ENCODE measurements at regions not wholly inside any gene's neighbourhood (a gene's known extent, or its start where the extent isn't known, plus 50 kb on each side); places are given as distances from the start of the nearest gene placed in this dataset.
"Not testable (repeated sequence)": the region's sequence is repeated elsewhere in the genome, so short reads cannot be mapped to it uniquely, and the experiment has no call there.

- DNase-seq = no peak
Measured at GRCh38 chr5:154652746-154653417, 102.3 kb upstream of the LARP1 start.

DNA sequence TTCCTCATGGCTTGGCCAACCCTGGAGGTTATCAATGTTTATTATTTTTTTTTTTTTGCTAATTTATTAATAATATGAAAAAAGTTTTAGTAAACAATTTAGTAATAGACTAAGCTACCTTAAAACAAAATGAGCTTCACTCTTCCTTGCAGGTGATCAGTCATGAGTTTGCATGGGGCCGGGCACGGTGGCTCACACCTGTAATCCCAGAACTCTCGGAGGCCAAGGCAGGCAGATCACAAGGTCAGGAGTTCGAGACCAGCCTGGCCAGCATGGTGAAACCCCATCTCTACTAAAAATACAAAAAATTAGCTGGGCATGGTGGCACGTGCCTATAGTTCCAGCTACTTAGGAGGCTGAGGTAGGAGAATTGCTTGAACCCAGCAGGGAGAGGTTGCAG is 103.4 kb upstream of the LARP1 start:
- not testable (repeated sequence) for DNase-seq

- no peak for DNase-seq
Measured at GRCh38 chr5:154648706-154649105, 106.5 kb upstream of the LARP1 start.

GRCh38 chr5:154648229-154648628 is 106.9 kb upstream of the LARP1 start:
- DNase-seq = no peak

DNA sequence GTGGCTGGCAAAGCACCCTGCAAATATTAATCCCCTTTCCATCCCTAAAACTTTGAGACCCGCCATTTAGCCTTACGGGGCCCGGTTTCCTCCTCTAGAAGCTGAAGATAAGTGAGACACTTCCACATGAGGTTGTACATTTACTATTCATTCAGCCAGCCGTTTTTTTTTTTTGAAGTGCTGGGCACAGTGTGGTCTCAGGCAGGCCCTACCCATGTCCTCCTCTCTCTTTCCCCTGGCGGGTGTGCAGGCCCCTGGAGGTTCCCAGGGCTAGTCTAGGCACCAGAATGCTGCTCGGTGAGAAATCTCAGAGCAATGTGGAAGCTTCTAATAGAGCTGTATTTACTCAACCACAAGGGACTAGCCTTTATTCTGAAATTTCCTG is 107.4 kb upstream of the LARP1 start:
- no peak for DNase-seq

DNA sequence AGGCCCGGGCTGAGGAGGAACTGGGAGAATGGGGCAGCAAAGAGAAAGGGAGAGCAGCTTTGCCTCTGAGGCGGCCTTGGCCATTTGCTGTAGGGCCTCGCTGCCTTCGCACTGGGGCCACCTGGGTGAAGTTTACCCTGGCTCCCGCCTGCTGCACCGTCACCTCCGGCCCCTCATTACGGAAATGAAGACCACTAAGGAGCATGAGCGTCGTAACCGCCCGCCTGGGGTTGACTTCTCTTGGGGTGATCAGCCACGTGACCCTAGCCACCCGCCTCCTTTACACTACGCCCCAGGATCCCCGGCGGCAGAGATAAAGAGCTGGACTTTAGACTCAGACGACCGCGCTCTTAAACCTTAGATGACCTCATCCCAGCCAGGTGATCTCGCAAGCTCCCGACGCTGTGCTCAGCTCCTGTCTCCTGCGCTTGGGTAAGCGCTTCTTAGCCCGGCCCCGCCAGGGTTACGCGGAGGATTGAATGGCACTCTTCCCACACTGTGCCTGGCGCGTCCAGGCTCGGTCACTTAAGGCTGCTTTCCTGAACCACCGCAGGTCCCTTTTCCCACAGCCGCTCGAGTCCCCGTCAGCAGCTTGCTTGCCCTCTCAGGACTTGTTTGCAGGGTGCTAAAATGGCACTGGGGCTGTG is 107.9 kb upstream of the LARP1 start:
- DNase-seq = no peak

DNA sequence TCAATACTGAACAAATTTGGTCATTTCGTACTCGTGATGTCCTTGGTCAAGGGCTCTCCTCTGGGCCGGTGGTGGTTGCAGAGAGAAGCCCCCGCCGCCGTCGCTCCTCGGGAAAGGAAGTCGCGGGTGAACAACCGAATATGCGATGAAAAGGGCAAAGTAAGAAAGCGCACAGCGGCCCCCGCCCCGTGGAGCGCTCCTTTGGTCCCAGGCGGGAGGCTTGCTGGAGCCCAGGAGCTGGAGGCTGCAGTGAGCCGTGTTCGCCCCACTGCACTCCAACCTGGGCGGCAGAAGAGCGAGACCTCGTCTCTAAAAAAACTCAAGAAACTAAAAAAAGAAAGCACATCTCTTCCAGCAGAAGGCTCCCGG is 108.4 kb upstream of the LARP1 start:
- DNase-seq = no peak

DNA sequence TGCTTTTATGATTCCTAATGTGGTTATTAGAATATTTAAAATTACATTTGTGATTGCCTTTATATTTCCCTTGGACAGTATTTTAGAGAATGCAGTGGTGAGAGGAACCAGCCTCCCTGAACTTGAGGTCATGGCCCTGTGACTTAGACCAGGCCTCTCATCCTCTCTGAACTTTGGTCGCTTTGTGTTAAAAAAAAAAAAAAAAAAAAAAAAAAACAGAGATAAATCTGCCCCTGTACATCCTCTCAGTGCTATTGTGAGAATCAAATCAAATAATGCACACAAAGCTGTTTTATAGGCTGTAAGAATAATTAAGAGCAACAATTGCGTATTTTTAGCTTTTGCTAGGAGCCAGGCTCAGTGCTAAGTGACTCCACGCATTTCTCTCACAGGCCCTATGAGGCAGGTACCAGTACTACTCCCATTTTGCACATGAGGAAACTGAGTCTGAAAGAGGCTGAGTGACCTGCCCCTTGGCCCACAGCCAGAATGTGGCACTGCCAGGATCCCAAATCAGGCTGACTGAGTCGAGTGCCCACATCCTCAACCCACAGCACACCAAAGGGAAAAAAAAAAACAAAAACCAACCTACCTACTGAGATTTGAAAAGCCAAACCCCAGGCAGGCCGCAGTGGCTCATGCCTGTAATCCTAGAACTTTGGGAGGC is 110.3 kb upstream of the LARP1 start:
- no peak for DNase-seq

DNA sequence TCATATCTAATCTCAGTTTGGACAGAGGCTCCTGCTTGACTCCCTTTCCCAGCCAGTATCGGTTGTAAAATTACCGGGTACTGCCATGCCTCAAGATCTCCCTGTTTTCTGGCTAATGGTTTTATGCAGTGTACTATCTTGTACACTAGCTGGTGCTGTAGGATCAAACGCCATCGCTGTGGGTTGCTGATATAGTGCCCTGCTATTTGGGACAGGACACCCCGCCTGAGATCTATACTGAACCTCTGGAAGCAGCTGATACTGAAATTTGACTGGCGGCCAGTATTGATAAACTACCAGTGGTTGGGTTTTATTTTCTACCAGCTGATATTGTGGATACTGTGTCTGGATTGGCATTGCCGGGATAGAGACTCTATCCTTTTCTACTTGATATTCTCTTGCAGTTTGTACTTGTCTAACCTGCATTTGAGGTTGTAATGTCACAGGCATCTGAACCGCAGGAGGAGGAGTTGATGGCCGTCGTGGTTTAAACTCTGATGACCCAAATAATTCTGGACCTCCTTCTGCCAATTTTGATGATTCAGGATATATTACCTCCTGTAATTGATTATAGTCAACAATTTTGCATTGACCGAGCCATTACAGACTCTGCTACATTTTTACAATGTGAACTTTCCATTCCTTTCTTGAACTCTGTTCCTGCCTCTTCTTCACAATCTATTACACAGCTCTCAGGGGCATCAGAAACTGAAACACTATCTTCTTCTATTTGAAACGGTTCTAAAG is 112.5 kb upstream of the LARP1 start:
- no peak for DNase-seq

GRCh38 chr5:154640213-154640831 is 114.9 kb upstream of the LARP1 start:
- not testable (repeated sequence) for DNase-seq

DNA sequence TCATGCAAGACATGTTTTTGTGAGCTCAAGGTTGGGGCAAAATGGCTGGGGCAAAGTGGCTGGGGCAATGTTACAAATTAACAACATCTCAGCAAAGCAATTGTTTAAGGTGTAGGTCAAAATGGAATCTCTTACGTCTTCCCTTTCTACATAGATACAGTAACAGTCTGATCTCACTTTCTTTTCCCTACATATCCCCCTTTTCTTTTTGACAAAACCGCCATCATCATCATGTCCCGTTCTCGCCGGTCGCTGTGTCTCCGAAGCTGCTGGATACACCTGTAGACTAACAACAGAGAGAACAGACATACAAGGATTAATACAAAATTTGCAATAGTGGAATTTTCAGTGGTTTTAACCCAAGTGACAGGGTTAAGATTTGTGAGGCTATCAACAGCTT is 118.4 kb upstream of the LARP1 start:
- not testable (repeated sequence) for DNase-seq

GRCh38 chr5:154636271-154636670 is 118.9 kb upstream of the LARP1 start:
- DNase-seq = not testable (repeated sequence)

DNA sequence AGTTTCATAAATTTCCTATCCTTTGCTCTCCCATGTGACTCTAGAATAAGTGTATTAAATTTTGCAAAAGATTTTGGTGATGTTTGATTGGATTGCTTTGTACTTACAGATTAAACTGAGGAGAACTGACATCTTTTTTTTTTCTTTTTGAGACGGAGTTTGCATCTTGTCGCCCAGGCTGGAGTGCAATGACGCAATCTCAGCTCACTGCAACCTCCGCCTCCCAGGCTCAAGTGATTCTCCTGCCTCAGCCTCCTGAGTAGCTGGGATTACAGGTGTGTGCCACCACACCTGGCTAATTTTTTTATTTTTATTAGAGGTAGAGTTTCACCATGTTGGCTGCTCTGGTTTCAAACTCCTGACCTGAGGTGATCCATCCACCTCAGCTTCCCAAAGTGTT is 121.4 kb upstream of the LARP1 start:
- DNase-seq = not testable (repeated sequence)

DNA sequence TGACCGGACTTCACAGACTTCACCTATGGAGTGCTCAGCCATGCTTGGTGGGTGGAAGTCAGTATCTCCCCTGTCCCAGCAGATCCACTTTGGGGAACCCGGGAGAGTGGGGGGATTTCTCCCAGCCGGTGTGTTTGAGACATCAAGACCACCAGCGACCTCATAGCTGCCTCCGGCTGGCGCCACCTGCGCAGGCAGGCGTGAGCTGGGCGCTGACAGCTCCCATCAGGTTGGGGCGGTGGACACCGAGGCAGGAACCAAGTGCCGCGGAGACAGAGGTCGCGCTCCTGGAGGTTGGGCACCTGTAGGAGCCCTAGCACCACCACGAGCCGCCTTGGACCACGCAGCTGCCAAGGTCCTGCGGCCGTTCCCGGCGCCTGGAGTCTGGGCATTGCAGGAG is 124.0 kb upstream of the LARP1 start:
- DNase-seq = no peak

GRCh38 chr5:154630410-154630809 is 124.8 kb upstream of the LARP1 start:
- no peak for DNase-seq

DNA sequence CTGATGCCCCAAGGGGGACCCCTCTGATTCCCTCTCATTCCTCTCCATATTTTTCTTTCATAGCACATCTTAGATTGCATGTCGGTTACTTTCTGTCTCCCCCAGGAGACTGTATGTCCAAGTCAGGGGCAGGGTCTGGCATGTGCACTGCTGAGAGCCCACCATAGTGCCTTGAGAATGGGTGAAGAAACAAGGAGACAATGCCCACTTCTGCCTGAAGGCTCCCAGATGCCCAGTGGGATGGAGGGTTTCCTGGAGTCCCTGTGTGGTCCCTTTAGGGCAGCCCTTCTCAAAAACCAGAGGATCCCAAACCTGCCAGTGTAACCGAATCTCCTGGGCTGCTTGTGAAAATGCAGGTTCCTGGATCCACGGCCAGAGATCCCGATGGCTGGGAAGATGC is 126.5 kb upstream of the LARP1 start:
- DNase-seq = no peak

GRCh38 chr5:154627698-154628678 is 127.2 kb upstream of the LARP1 start:
- no peak for DNase-seq

- no peak for DNase-seq
Measured at GRCh38 chr5:154626876-154627557, 128.2 kb upstream of the LARP1 start.

DNA sequence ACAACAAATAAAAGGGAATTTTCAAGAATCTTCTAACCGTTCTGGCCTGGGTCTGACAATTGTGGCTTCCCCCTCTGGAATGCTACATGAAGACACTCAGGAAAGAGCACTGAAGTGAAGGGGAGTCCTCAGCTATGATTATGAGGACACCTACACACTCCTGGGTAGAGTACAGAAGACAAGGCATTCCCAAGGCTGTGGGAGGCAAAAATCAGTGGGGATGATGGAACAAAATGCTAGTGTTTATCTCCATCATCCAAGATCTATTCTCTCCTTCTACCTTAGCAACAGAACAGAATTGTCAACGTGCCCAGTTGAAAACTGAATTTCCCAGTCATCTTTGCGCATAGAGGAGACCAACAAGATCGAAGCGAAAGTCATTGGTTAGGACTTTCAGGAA is 130.1 kb upstream of the LARP1 start:
- DNase-seq = no peak

GRCh38 chr5:154624341-154624740 is 130.8 kb upstream of the LARP1 start:
- DNase-seq = no peak

DNA sequence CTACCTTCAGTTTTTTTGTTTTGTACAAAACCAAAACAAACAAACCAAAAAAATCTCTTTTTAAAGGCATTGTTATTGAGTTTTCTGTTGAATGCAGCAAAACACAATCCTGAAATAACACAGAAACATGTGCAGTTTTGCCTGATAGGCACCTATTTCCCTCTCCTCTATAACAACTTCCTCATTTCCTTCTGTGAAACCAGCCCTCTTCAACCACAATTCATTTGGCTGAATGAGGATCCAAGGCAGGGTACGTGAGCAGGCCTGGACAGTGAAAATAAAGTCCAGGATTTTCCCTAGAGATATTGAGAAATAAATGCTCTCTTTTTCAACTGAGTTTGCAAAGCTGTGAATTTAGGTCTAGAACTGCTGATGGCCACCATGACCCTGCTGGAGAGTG is 134.8 kb upstream of the LARP1 start:
- no peak for DNase-seq

All from right forelimb (tissue), 1 donor.